WERI-Rb-1 (cell line): ENCODE measurements at regions not wholly inside any gene's neighbourhood (a gene's known extent, or its start where the extent isn't known, plus 50 kb on each side); places are given as distances from the start of the nearest gene placed in this dataset.
"Not testable (repeated sequence)": the region's sequence is repeated elsewhere in the genome, so short reads cannot be mapped to it uniquely, and the experiment has no call there.

Experiments used
- DNase-seq: peaks from one replicate; pipeline ENCODE4 v3.0.0-alpha.2; 2020
- H3K27ac ChIP-seq: fragments of 250-450 bp; sonication (Bioruptor Pico); 2 replicates; pipeline ENCODE4 v1.5.1; 2020; ENCODE audit warnings: mild to moderate bottlenecking, moderate library complexity
- H3K27me3 ChIP-seq: fragments of 250-450 bp; sonication (Bioruptor Pico); 2 replicates; pipeline ENCODE4 v1.5.1; 2021; ENCODE audit warnings: mild to moderate bottlenecking, low read depth, moderate library complexity; ENCODE audit not compliant: insufficient read depth, severe bottlenecking
- H3K36me3 ChIP-seq: fragments of 250-450 bp; sonication (Bioruptor Pico); 2 replicates; pipeline ENCODE4 v1.5.1; 2020; ENCODE audit warnings: mild to moderate bottlenecking, moderate library complexity
- H3K4me3 ChIP-seq: 2 replicates; pipeline ENCODE4 v1.5.1; 2011; ENCODE audit warnings: low read depth, mild to moderate bottlenecking, control low read depth, low read length
- H3K9me3 ChIP-seq: fragments of 250-450 bp; sonication (Bioruptor Pico); 2 replicates; pipeline ENCODE4 v1.5.1; 2021; ENCODE audit warnings: mild to moderate bottlenecking, moderate library complexity; ENCODE audit not compliant: severe bottlenecking
- TF ChIP-seq, protein P1 (sequence below): IDR thresholded peaks from 2 replicates; pipeline ENCODE4 v1.5.1; 2011; ENCODE audit warnings: low read depth, mild to moderate bottlenecking, control low read depth, inconsistent platforms, low read length

DNA sequence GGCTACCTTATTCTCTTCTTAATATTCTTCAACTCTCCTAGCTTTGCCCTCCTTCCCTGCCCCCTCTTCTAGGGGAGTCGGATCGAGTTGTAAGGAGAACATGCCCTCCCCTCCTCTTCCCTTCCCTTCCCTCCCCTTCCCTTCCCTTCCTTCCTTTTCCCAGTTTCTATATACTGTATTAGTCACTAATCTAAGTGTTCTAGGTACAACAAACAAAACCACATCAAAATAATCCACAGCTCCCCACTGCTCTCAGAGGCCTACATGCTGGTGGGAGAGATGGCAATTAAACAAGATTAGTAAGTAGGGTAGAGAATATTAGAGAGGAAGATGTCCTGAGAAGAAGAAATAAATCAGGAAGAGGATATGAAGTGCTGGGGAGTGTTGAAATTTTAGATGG, 119.9 kb upstream of the PZP start:
- TF ChIP-seq, protein P1, sequence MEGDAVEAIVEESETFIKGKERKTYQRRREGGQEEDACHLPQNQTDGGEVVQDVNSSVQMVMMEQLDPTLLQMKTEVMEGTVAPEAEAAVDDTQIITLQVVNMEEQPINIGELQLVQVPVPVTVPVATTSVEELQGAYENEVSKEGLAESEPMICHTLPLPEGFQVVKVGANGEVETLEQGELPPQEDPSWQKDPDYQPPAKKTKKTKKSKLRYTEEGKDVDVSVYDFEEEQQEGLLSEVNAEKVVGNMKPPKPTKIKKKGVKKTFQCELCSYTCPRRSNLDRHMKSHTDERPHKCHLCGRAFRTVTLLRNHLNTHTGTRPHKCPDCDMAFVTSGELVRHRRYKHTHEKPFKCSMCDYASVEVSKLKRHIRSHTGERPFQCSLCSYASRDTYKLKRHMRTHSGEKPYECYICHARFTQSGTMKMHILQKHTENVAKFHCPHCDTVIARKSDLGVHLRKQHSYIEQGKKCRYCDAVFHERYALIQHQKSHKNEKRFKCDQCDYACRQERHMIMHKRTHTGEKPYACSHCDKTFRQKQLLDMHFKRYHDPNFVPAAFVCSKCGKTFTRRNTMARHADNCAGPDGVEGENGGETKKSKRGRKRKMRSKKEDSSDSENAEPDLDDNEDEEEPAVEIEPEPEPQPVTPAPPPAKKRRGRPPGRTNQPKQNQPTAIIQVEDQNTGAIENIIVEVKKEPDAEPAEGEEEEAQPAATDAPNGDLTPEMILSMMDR: no peak
- H3K36me3 ChIP-seq: no peaks in the 10 kb centered on the region

DNA sequence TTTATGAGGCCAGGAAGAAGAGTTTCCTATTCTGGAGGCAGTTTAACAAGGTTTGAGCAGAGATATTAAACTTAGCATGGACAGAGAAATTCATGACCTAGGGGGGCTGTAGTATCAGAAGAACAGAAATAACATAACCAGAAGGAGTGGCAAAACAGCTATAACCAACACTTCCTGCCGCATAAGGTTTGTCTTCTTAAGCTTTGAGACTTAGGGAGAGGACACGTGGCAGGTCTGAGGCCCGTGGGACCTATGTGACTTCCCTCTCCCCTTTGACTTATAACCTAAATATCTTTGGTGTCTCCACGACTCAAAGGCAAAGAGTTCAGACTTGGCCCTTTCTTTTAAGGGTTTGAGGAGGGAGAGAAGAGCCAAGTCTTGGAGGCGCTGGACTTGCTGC, 119.1 kb upstream of the PZP start:
- no peaks in the 10 kb centered on the region for H3K36me3 ChIP-seq

More for the DNA sequence above, 119.9 kb upstream of the PZP start:
- Histone ChIP-seq H3K9me3 (no peaks in the 10 kb centered on the region), H3K27ac (no peak overlapping the region), H3K27me3 (no peaks in the 10 kb centered on the region), H3K4me3 (no peak overlapping the region)
- DNase-seq: no peak

DNA sequence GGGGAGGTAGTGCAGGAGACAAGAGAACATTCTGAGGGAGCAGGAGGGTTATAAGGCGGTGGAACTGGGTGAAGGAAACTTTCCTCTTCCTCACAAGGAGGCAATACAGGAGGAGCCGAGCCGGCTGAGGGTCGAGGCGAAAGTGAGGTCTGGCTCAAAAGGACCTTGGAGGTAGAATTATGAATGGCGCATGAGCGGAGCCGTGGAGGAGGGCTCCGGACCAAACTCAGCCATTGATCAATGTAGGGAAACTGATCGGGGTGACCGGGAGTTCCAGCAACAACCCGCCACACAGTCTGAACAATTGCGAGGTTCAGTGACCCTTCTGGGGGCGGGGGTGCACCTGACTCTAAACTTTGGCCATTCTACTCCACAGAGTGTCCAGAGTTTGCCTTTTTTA, 118.7 kb upstream of the PZP start:
- not testable (repeated sequence) for H3K27me3 ChIP-seq, H3K36me3 ChIP-seq, H3K9me3 ChIP-seq, H3K4me3 ChIP-seq, DNase-seq, H3K27ac ChIP-seq

More for the DNA sequence above, 119.1 kb upstream of the PZP start:
- DNase-seq: no peak
- Histone ChIP-seq H3K27ac (no peak overlapping the region), H3K4me3 (no peak overlapping the region), H3K27me3 (no peaks in the 10 kb centered on the region), H3K9me3 (no peaks in the 10 kb centered on the region)
- TF ChIP-seq, protein P1: no peak

DNA sequence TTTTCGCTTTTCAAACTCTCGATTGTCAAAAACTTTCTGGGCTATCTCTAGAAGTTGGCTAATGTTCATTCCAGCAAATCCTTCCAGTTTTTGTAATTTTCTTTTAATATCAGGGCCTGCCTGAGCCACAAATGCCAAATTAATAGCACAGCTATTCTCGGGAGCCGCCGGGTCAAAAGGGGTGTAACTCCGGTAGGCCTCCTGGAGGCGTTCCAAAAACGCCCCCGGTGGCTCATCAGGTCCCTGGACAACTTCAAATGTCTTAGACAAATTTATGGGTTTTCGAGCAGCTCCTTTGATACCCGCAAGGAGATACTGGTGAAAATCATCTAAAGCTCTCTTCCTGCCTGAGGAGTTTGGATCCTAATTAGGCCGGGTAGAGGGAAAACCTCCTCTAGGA, 117.9 kb upstream of the PZP start:
- Histone ChIP-seq H3K4me3 (no peak overlapping the region), H3K27me3 (no peaks in the 10 kb centered on the region), H3K9me3 (no peaks in the 10 kb centered on the region), H3K27ac (no peak overlapping the region), H3K36me3 (no peaks in the 10 kb centered on the region)
- TF ChIP-seq, protein P1: no peak
- no peak for DNase-seq

DNA sequence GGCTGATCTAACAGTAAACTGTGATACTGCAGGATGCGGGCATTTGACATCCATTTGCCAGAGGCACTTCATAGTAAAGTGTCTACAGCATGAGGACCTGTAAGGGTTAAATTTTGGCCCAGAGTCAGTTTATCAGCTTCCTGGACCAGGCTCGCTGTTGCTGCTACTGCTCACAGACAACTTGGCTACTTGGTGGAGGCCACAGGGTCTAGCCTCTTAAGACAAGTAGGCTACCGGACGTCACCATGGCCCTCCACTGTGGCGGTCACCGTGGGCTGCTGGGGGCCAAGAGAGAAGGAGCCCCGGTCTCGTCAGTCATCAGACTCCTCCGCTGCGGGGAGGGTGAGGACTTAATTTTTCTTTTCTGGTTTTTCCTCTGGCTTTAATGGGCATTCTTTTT, 117.3 kb upstream of the PZP start:
- no peak for DNase-seq
- no peaks in the 10 kb centered on the region for H3K36me3 ChIP-seq
- TF ChIP-seq, protein P1: no peak
- no peak overlapping the region for H3K4me3 ChIP-seq
- no peak overlapping the region for H3K27ac ChIP-seq
- no peaks in the 10 kb centered on the region for H3K9me3 ChIP-seq
- no peaks in the 10 kb centered on the region for H3K27me3 ChIP-seq

DNA sequence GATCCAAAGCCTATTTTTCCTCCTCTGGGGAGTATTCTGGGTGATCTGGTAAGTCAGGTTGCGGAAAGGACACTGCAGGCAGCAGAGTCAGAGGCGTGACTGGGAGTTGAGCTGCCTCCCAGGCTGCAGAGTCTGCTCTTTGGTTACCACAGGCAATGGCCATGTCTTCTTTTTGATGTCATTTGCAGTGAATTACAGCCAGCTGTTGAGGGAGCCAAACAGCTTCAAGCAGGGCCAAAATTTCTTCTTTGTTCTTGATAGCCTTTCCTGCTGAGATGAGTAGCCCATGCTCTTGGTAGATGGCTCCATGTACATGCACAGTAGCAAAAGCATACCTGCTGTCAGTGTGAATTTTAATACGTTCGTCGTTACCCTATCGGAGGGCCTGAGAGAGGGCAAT, 116.6 kb upstream of the PZP start:
- Histone ChIP-seq H3K27ac (no peak overlapping the region), H3K4me3 (no peak overlapping the region), H3K9me3 (no peaks in the 10 kb centered on the region), H3K27me3 (no peaks in the 10 kb centered on the region), H3K36me3 (no peaks in the 10 kb centered on the region)
- TF ChIP-seq, protein P1: no peak
- no peak for DNase-seq
